SW480 (cell line): ENCODE measurements at regions not wholly inside any gene's neighbourhood (a gene's known extent, or its start where the extent isn't known, plus 50 kb on each side); places are given as distances from the start of the nearest gene placed in this dataset.

Experiments used
- DNase-seq: peaks from one replicate; pipeline ENCODE4 v3.0.0-alpha.2; 2016; ENCODE audit warnings: low spot score

DNA sequence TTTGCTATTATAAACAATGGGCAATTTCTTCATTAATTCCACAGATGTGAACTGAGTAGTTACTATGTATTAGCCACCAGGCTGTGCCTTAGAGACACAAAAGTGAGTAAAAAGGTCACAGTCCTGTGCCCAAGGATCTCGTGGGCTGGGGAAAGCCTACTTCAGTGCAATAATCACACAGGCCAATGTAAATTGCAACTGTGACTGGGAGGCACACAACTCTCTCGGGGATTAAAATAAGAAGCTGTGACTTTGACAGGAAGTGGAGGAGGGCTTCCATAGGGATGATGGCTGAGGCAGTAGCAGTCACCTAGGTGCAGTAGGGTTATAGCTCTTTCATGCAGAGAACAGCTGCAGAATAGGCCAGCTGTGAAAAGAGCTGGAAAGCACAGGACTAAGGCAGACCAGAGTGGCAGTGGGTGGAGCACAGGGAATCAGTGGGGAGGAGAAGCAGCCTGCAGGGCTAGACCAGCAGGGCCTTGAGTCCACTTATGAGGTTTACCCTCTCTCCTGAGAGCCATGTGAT, 121.9 kb downstream of the MAB21L3 start:
- no peak for DNase-seq

DNA sequence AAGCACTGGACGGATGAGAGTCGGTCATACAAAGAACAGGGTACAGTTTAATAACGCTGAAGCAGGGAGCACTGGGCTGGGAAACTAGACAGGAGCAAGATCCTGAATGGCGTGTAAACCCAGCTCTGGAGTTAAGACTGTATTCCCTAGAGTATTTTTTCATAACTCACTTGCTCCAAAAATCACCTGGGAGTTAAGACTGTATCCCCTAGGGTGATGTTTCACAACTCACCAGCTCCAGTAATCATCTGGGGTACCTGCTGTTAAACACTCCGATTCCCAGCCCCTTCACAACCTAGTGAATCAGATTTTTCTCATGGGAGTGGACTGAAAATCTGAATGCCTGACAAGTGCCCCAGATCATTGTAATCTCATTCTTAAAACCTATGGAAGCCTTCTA, 123.2 kb downstream of the MAB21L3 start:
- no peak for DNase-seq

DNA sequence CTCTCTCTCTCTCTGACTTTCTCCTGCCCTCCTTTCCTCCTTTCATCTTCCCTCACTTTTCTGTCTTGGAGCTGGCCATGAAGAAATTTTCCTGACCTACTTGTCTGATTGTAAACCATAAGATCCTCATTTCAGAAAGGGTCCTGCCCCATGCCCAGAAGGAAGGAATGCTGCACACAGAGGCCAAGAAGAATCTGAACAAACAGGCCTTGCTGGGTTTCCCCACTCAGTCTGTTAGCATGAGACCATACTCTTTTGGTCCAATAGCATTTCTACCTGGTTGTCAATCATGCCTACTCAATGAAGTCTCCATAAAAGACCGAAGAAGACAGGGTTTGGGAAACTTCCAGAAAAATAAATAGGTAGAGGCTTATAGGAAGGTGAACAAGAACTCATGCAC, 128.7 kb downstream of the MAB21L3 start:
- no peak for DNase-seq

DNA sequence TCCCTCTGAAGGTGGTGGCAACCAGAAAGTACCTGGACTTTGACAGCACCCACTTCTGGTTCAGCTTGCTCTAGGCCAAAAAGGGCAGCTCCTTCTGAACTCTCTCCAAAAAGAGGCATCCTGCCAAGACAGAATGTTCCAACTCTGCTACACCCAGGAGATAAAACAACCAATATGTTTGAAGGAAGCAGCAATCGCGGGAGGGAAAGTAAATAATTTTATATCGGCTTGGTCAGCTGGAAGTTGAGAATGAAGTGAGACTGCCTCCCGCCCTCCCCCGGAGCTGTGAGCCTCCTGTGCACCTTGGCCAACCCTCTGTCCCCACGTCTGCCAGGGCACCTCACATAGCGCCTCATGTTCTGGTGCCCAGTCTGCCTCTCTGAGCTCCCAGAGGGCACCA, 130.3 kb upstream of the ATP1A1 start:
- DNase-seq = no peak

DNA sequence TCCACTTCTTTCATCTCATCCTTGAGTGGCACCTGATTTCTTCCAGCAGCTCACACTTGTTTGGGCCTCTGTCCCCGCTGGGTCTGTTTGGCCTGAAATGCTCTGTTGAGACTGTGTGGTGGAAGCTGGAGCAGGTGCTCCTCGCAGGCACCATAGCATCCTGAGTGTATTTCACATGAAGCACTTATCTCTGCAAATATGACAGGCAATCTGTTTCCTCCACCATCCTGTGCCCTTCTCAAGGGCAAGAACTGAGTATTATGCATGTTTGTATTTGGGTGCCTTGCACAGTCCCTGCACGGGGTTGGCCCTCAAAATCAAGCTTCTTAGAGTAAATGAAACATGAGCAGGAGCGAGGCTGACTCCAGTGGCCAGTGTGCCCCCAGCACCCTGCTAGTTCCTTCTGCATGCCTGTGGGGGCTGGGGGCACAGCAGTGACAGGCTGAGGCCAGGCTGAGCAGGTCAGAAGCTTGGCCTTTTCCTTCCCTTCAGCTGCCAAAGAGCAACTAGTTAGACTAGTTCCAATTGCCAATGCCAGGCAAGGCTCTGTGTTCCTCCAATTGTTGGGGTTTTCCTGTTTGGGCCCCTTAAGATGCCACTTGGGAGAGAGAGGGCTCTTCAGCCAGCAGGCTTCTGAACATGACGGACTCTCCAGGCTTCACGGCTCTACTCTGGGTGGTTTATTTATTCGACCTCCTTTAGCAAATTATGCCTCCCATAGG, 129.6 kb upstream of the ATP1A1 start:
- DNase-seq = no peak

DNA sequence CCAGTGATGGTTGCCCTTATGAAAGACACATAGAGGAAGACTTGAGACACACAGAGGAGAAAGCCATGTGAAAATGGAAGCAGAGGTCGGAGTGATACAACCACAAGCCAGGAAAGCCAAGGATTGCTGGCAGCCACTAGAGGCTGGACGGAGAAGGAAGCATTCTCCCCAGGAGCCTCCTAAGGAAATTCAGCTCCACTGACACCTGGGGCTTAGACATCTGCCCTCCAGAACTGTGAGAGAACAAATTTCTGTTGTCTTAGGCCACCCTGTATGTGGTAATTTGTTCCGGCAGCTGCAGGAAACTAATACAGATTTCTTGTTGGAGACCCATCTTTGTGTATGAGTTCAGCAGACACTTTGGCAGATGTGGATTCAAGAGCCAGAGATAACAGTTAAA, 126.9 kb upstream of the ATP1A1 start:
- DNase-seq = no peak

DNA sequence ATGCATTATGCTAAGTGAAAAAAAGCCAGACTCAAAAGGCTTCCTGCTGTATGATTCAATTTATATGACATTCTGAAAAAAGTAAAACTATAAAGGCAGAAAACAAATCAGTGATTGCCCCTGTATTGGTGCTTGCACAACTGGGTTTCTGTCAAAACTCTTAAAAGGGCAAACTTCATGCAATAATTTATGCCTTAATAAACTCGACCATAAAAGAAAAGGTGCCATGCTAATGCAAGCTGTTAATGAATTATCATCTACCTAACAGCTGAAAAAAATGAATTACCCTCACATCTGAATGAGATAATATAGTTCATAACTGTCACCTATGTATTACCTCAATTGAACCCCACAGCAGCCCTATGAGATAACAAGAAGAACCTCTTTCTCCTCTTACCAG, 120.8 kb upstream of the ATP1A1 start:
- no peak for DNase-seq

DNA sequence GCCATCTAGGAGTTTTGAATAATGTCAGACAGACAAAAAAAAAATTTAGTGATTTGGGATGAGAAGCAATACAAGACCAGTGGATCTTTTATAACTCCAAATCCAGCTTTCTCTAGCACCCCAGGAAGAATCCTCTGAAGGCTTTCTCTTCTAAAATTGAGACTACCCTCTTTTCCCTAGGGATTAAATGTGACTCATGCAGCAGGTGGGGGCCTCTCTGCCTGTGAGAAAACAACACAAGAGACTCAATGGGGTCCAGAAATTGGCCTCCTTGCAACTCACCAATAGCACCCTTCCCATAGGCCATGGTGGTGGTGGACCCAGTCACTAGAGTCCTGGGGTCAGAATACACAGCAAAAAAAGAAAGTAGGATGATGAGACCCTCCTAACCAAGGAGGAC, 120.3 kb upstream of the ATP1A1 start:
- no peak for DNase-seq

DNA sequence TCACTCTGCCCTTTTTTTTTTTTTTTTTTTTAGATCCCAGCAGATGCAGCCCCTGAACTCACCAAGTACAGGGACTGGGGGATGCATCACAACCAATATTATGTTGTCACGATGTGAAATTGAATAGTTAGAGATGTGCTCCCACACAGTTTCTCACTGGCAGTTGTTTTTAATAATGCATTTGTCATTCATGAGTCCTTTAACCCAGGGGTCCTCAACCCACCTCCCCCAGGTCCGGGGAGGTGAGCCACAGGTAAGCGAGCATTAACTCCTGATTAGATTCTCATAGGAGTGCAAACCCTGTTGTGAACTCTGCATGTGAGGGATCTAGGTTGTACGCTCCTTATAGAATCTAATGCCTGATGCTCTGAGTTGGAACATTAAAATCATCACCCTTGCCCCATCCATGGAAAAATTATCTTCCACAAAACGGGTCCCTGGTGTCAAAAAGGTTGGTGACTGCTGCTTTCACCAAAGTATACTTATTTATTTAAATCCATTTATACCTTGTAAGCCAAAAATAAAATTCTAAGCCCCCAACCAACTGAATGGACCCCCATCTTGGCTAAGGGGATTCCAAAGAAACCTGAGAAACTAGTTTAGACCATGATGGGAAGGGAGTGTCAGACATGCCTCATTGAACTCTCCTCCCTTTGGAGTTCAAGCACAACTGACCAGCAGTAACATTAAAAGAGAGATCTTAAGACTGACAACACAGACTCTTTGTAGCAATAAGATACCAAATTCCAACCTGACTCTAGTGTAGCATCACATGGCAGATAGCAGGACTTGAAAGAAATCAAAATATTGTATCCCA, 119.3 kb upstream of the ATP1A1 start:
- no peak for DNase-seq

DNA sequence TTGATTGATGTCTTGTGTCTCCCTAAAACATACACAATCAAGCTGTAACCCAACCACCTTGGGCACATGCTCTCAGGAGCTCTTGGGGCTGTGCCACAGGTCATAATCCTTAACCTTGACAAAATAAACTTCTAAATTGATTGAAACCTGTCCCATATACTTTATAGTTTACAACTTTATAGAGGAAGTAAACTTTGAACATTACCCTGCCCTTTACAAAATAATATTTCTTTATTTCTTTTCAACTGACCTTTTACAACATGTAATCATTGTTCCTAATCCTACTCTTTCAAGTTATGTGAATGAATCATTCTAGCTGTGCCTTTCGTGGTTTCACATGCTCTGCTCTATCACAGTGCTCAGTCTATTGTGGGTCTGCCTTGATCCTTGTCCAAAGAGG, 118.3 kb upstream of the ATP1A1 start:
- peak; percentile 79 for DNase-seq

DNA sequence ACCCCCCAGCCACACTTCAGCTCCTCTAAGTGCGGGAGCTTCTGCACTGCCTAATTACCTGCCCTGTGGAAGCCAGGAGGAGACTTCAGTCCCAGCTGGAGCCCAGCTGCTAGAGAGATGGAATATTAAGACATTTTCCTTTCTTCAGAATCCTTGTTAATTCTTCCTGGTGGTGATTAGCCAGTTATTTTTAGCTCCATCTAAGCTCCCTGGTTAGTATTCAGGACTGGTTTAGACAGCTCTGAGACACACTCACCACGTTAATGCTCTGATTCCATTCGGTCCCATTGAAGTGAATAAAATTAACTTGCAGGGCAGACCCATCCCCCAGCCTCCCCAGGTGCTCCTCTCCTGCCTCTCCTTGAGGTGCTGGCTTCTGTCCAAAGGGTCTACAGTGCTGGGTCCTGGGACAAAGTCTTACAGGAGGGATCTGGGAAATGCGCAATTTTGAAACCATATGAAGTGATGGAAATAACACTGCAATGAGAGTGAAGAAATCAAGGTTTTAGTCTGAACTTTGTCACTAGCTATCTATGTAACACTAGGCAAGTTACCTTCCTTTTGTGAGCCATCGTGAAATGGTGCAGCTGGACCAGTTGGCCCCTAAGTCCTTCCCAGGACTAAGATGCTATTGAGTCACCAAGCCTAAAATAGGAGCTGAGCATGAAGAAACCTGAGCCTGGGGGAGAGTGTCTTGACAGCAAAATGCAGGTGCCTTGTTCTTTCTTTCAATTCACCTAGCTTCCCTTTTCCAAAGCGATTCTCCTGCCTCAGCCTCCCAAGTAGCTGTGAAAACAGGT, 117.4 kb upstream of the ATP1A1 start:
- DNase-seq = no peak

DNA sequence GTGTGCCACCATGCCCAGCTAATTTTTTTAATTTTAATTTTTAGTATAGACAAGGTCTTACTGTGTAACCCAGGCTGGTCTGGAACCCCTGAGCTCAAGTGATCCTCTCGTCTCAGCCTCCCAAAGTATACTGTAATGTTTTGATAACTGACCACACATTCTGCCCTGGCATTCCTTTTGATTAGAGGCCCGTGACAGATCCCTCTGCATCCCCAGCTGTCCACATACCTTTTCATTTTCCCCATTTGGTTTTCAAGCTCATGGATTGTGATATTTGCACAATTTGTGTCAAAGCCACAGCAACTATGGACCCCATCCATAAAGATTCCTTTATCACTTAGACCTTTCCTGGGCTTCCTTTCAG, 116.8 kb upstream of the ATP1A1 start:
- DNase-seq = no peak

DNA sequence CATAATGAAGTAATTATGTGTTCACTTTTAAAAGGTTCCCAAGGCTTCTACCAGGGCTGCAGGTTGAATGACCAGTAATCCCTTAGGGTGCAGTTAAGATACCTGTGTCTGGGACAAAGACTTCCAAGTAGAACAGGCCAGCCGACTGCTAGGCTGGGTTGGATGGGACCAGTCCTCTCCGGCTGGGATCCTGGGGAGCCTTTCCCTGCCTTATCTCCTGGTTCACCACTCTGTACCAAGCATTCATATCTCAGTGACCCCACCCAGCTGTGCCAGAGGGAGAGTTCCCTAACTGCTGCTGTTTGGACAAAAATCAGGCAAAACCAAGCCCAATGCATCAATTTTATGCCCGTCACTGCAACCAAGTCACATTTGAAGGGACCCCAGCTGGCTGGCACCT, 116.2 kb upstream of the ATP1A1 start:
- DNase-seq = no peak

DNA sequence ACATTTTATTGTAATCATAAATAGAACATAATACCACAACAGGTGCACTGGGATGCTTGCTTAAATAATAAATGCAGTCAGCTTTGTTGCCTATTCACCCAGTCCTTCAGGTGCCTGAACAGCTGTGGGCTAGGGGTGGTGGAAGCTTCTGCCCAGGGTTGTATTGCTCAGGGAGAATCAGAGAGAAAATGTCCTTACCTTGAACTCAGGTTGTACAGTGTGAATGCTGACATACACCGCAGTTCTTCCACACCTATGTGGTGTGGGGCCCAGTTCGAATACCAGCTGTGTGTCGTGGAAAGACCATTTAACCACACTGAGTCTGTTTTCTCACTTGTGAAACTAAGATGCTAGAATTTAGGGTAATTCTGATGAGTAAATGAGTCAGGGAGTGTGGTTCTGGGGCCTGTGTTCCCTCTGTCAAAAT, 115.7 kb upstream of the ATP1A1 start:
- DNase-seq = peak; percentile 8

DNA sequence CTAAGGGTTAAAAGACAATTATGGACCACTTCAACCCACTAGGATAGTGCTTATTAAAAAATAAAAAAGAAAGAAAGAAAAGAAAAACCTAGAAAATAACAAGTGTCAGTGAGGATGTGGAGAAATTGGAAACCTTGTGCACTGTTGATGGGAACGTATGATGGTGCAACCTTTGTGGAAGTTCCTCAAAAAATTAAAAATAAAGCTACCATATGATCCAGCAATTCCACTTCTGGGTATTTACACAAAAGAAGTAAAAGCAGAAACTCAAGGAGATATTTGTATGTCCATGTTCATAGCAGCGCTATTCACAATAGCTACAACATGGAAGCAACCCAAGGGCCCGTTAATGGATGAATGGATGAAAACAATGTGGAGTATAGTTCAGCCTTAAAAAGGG, 115.2 kb upstream of the ATP1A1 start:
- no peak for DNase-seq

DNA sequence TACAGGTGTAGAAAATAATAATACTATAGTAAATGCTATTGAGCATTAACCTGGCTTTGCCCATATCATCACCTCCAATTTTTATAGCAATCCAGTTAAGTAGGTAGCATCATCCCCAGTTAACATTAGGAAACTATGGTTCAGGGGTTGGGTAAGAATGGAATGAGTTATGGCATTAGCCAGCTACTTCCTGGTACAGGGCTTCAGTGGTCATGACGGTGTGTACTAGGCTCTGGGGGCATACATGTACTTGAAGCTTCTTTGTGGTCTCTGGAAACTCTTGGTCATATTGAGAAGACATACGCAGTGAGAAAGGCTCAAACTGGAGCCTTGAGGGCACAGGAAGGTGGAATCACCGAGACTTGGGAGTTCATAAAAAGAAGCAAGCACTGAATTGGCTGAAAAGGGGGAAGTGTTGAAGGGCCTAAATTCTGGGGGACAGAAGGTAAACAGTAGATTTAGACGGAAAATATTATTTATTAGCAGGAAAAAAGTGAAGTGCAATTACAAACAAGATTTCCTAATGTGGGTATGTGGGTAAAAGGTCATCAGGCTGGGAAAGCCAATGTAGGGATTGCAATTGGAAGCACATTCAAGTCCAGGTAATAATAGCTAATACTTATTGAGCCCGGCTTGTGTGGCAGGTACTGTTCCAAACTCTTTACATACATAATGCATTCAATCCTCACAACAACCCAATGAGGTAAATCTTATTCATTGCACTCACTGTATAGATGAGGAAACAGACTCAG, 114.2 kb upstream of the ATP1A1 start:
- no peak for DNase-seq

DNA sequence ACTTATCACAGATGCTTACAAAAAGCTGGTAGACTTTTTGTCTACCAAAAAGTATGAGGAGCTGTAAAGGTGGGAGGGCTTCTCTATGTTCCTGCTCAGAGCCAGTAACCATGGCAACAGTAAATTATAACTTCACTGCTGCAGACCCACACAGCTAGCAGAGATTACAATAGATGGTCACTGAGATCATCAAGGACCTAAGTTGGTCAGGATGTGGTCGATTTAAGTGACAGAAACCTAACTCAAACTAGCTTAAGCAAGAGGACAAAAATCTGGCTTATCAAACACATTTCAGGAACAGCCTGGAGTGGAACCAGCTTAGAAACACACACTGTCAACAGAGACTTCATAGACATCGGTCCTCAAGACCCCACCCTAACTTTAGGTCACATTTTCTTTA, 113.4 kb upstream of the ATP1A1 start:
- DNase-seq = no peak

DNA sequence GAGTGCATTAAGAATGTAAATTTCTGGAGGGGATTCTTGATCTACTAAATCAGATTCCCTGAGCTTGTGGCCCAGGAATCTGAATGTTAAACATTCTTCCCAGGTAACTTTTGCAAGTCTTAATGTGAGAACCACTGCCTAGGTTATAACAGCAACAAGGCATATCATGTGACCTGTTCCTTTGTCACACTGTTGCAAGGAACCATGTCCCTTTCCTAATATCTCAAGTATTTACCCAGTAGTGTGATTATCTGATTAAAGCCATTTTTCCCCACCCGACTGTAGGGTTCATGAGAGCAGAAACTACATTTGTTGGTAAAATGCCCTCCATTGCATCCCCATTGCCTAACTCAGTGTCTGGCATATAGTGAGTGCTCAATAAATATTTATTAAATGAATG, 112.9 kb upstream of the ATP1A1 start:
- DNase-seq = no peak

DNA sequence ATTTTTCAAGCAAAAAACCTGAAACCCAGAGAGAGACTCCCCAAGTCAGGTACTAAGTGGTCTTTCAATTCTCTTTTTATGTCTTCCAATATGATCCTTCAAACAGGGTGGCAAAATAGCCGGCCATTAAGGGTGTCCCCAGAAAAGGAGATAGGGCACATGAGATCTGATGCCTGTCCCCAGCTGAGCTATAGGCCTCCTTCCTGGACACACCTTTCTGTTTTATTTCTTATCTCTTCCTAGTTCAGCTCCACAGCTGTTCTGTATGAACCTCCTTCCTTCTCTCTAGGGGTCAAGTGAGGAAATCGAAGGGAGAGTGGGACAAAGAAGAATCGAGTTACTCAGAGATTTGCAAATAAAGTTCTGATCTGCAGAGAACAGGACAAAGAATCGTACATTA, 112.4 kb upstream of the ATP1A1 start:
- no peak for DNase-seq

DNA sequence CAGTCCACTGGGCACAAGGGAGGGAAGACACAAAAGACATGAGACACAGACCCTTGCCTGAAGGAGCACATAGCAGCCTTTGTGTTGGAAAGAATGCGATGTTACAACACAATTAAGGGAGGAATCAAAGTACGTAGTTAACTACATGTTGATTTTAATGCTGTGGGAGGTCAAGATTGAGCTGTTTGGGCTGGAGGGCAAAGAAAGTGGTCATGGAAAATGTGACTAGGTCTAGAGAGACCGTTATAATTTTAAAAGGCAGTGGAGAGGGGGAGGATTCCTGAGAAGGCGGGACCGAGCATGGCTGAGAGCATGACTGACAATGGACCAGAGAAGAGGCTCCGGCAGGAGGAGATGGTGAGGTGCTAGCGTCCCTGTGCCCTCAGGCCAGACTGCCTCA, 111.8 kb upstream of the ATP1A1 start:
- no peak for DNase-seq

DNA sequence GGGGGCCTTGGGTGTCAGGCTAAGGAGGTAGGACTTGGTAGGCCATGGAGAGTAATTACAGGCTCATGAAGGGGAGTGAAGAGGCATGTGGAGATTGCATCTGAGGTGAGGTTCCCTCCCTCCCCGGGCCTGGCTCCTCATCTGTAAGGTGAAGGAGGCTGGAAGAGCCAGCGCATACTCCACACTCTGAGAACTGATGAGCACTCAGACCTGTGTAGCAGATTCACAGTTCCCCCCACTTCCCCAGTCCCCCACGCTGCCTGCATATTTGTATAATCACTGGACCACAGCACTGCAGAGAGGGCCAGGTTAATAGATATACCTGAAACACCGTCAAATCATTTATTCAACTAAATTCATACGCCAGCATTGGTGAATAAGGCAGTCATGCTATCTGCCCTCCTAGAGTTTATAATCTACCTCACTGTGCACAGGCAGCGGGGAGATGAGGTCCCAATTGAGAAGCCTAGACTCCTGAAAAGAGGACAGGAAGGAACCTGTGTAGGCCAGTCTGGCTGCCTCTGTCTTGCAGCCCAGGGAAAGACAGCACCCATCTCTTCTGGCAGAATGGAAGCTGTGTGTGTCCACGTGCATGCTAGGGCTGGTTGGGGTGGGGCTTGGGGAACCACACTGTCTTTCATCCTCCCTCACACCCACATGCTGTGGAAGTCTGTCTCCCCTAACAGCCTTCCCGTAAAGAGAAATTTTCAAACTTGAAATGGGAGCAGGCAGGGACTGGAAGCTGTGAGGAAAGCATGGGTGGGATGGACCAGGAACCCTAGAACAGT, 110.6 kb upstream of the ATP1A1 start:
- peak; percentile 76 for DNase-seq
